Keratinocyte (primary cell): ENCODE measurements at regions not wholly inside any gene's neighbourhood (a gene's known extent, or its start where the extent isn't known, plus 50 kb on each side); places are given as distances from the start of the nearest gene placed in this dataset.

Experiments
- DNase-seq: peaks from one replicate; pipeline ENCODE4 v3.0.0-alpha.2; 2011; ENCODE audit warnings: low read depth, missing footprints, low spot score
- FAIRE-seq: peaks from 2 replicates; lab custom pipeline; 2011; peaks lifted over from hg19 to GRCh38; lab: Jason Lieb, UNC
- H2AFZ ChIP-seq: 2 replicates; pipeline ENCODE4 v1.6.0; 2012; ENCODE audit warnings: low read length, control low read depth, inconsistent platforms; ENCODE audit not compliant: control insufficient read depth
- H3K27ac ChIP-seq: 2 replicates; pipeline ENCODE4 v1.5.1; 2011; ENCODE audit warnings: low read length; ENCODE audit not compliant: control insufficient read depth, insufficient read depth
- H3K27me3 ChIP-seq: 3 replicates; pipeline ENCODE4 v1.6.0; 2011; ENCODE audit warnings: low read length; ENCODE audit not compliant: control insufficient read depth, insufficient read depth; ENCODE audit errors: extremely low read depth
- H3K36me3 ChIP-seq, 2 experiments: 2 replicates in 1 of 2; 3 replicates in 1 of 2; pipeline ENCODE4 v1.5.1; 2011; ENCODE audit warnings: low read length in 2 of 2, mild to moderate bottlenecking in 1 of 2; ENCODE audit not compliant: control insufficient read depth in 2 of 2, insufficient read depth in 2 of 2; ENCODE audit errors: extremely low read depth in 1 of 2
- H3K4me1 ChIP-seq: 3 replicates; pipeline ENCODE4 v1.5.1; 2011; ENCODE audit warnings: low read length; ENCODE audit not compliant: control insufficient read depth, insufficient read depth; ENCODE audit errors: extremely low read depth
- H3K4me2 ChIP-seq: 3 replicates; pipeline ENCODE4 v1.6.0; 2011; ENCODE audit warnings: low read depth, low read length; ENCODE audit not compliant: control insufficient read depth, insufficient read depth; ENCODE audit errors: extremely low read depth
- H3K4me3 ChIP-seq, 3 experiments: fragments of 200-600 bp in 1 of 3; sonication (generic) in 1 of 3; 2 replicates in 2 of 3; 3 replicates in 1 of 3; pipeline ENCODE4 v1.5.1; 2011 to 2016; ENCODE audit warnings: low read length in 3 of 3, mild to moderate bottlenecking in 3 of 3, control low read depth in 2 of 3, inconsistent platforms in 1 of 3, low read depth in 1 of 3, mixed read lengths in 1 of 3, mixed run types in 1 of 3, moderate library complexity in 1 of 3; ENCODE audit not compliant: control insufficient read depth in 2 of 3, insufficient read depth in 2 of 3; ENCODE audit errors: extremely low read depth in 1 of 3
- H3K79me2 ChIP-seq: 2 replicates; pipeline ENCODE4 v1.6.0; 2012; ENCODE audit warnings: low read length; ENCODE audit not compliant: control insufficient read depth, insufficient read depth
- H3K9ac ChIP-seq: 3 replicates; pipeline ENCODE4 v1.6.0; 2011; ENCODE audit warnings: low read length; ENCODE audit not compliant: control insufficient read depth, insufficient read depth; ENCODE audit errors: extremely low read depth
- H3K9me1 ChIP-seq: 3 replicates; pipeline ENCODE4 v1.6.0; 2011; ENCODE audit warnings: low read length; ENCODE audit not compliant: control insufficient read depth, insufficient read depth; ENCODE audit errors: extremely low read depth
- H3K9me3 ChIP-seq: 2 replicates; pipeline ENCODE4 v1.5.1; 2012; ENCODE audit warnings: low read depth, low read length; ENCODE audit not compliant: control insufficient read depth
- H4K20me1 ChIP-seq: 3 replicates; pipeline ENCODE4 v1.6.0; 2011; ENCODE audit warnings: low read length; ENCODE audit not compliant: control insufficient read depth, insufficient read depth; ENCODE audit errors: extremely low read depth
- CTCF ChIP-seq, 3 experiments: IDR thresholded peaks in 1 of 3; conservative IDR thresholded peaks in 1 of 3; optimal IDR thresholded peaks in 1 of 3; 2 replicates in 2 of 3; 3 replicates in 1 of 3; pipeline versions ENCODE3 to v1.5.1; 2011; ENCODE audit warnings: low read length in 3 of 3, mild to moderate bottlenecking in 3 of 3, moderate library complexity in 2 of 3, control low read depth in 1 of 3, inconsistent platforms in 1 of 3; ENCODE audit not compliant: insufficient read depth in 2 of 3; ENCODE audit errors: extremely low read depth in 1 of 3
- EZH2 ChIP-seq: IDR thresholded peaks from one replicate; pipeline ENCODE4 v1.6.1; 2012; ENCODE audit warnings: inconsistent platforms, mild to moderate bottlenecking, low read length, moderate library complexity
- dilution Hi-C: fragments of 300-500 bp; cut with MboI; formaldehyde crosslinking; loops from one replicate; pipeline ENCODE4 v1.7.0; 2020; ENCODE audit warnings: low sequenced_read_pairs; ENCODE audit not compliant: extremely low pct_ligation_motif_present

GRCh38 chr5:174528821-174529544 lies 195.4 kb upstream of the MSX2 start:
- H3K27ac ChIP-seq: no peak overlapping the region
- no peak for FAIRE-seq
- no peak overlapping the region for H3K4me3 ChIP-seq
- dilution Hi-C loops: no loop called here
- H3K4me1 ChIP-seq: peaks cover 41% of the 10 kb centered on the region
- no peak overlapping the region for H3K4me2 ChIP-seq
- DNase-seq: no peak
- no peaks in the 10 kb centered on the region for H3K9me1 ChIP-seq
- H3K79me2 ChIP-seq: no peaks in the 10 kb centered on the region
- H3K36me3 ChIP-seq: no peaks in the 10 kb centered on the region
- no peak for TF ChIP-seq EZH2
- TF ChIP-seq CTCF (optimal IDR thresholded peaks at IDR 0.05 in 1 of 3, IDR thresholded peaks at IDR 0.05 in 1 of 3, conservative IDR thresholded peaks at IDR 0.05 in 1 of 3; ENCODE audit: extremely low read depth in 1 of 3, insufficient read depth in 2 of 3, low read length in 3 of 3): no peak
- H3K27me3 ChIP-seq: no peaks in the 10 kb centered on the region
- H3K9me3 ChIP-seq: no peaks in the 10 kb centered on the region
- H4K20me1 ChIP-seq: no peaks in the 10 kb centered on the region
- no peak overlapping the region for H3K9ac ChIP-seq
- H2AFZ ChIP-seq: no peak overlapping the region

- no peaks in the 10 kb centered on the region for H3K36me3 ChIP-seq
- H3K27ac ChIP-seq: no peak overlapping the region
- H2AFZ ChIP-seq: no peak overlapping the region
- dilution Hi-C loops: no loop called here
- peak; percentile 52 for DNase-seq
- H3K27me3 ChIP-seq: no peaks in the 10 kb centered on the region
- TF ChIP-seq EZH2 (no peak), CTCF (optimal IDR thresholded peaks at IDR 0.05 in 1 of 3, IDR thresholded peaks at IDR 0.05 in 1 of 3, conservative IDR thresholded peaks at IDR 0.05 in 1 of 3; ENCODE audit: extremely low read depth in 1 of 3, insufficient read depth in 2 of 3, low read length in 3 of 3) (no peak)
- no peaks in the 10 kb centered on the region for H3K9me3 ChIP-seq
- H3K4me1 ChIP-seq: peaks cover 50% of the 10 kb centered on the region
- H3K4me3 ChIP-seq: no peak overlapping the region
- H3K9me1 ChIP-seq: no peaks in the 10 kb centered on the region
- H3K9ac ChIP-seq: no peak overlapping the region
- H3K79me2 ChIP-seq: no peaks in the 10 kb centered on the region
- no peaks in the 10 kb centered on the region for H4K20me1 ChIP-seq
- peak; percentile 95 for FAIRE-seq
- peak overlapping the region; percentile 47 for H3K4me2 ChIP-seq
Observed at GRCh38 chr5:174529925-174530681, 194.3 kb upstream of the MSX2 start.
